GM12891 (cell line): ENCODE measurements at regions not wholly inside any gene's neighbourhood (a gene's known extent, or its start where the extent isn't known, plus 50 kb on each side); places are given as distances from the start of the nearest gene placed in this dataset.
A peak's percentile ranks its signal among the peaks of the same experiment; 100 is the strongest.

Source experiments
- DNase-seq: peaks from one replicate; pipeline ENCODE4 v3.0.0; 2011; ENCODE audit warnings: low spot score; ENCODE audit not compliant: insufficient read length
- FAIRE-seq: peaks from 2 replicates; lab custom pipeline; 2011; peaks lifted over from hg19 to GRCh38; lab: Jason Lieb, UNC
- PAX5 ChIP-seq: IDR thresholded peaks from 2 replicates; pipeline ENCODE4 v1.6.1; 2011; ENCODE audit warnings: low read length, moderate library complexity, mild to moderate bottlenecking; ENCODE audit not compliant: insufficient read depth, severe bottlenecking
- POLR2A ChIP-seq: IDR thresholded peaks from 2 replicates; pipeline ENCODE4 v1.6.1; 2011; ENCODE audit warnings: low read depth, low read length, control low read depth
- POLR2AphosphoS5 ChIP-seq: IDR thresholded peaks from 2 replicates; pipeline ENCODE4 v1.6.1; 2011; ENCODE audit warnings: low read depth, low read length, control low read depth
- POU2F2 ChIP-seq: IDR thresholded peaks from 2 replicates; pipeline ENCODE4 v1.6.1; 2011; ENCODE audit warnings: low read depth, mild to moderate bottlenecking, control low read depth, low read length, moderate library complexity
- SPI1 ChIP-seq: IDR thresholded peaks from 2 replicates; pipeline ENCODE4 v1.6.1; 2011; ENCODE audit warnings: low read depth, low read length, control low read depth
- TAF1 ChIP-seq: IDR thresholded peaks from 2 replicates; pipeline ENCODE4 v1.6.1; 2011; ENCODE audit warnings: low read depth, low read length, control low read depth

DNA sequence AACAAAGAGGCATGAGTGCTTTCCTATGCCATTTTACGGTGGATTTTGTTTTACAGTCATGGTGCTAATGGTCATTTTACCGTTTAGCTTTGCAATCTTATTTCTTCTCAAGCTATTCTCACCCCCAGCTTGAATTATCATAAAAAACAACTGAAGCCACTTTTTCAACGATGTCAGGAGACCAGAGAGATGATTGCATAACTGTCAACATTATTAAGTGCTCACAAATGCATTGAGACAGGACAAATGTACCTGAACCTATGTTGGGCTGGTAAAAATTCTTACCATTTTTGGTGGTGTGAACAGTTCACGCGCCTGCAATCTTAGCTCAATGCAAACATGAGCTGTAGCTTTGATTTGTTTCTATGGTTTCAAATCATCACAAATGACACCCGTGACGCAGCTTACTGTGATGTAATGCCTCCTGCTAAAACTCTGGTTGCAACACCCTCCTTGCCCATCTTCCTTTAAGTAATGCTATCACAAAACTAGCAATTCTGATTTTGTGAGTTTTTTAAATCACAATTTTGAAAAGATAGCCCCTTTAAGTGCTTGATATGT, 104.4 kb downstream of the UCHL5 start:
- TF ChIP-seq POLR2A (no peak), SPI1 (no peak), TAF1 (no peak), POLR2AphosphoS5 (no peak), PAX5 (no peak), POU2F2 (no peak)
- no peak for FAIRE-seq
- DNase-seq = no peak

DNA sequence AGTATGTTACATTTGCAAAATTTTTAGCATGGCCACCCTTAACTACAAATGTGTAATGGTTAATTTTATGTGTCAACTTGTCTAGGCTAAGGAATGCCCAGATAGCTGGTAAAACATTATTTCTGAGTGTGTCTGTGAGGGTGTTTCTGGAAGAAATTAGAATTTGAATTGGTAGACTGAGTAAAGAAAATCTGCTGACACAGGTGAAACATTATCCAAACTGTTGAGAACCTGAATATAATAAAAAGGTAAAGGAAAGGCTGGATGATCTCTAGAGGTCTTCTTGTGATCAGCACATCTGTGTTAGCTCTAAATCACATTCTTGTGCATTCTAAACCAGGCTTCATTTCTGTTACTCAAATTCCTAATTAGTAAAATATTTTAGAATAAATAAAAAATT, 100.8 kb downstream of the UCHL5 start:
- TF ChIP-seq POLR2A (no peak), PAX5 (no peak), POLR2AphosphoS5 (no peak), POU2F2 (no peak), SPI1 (no peak), TAF1 (no peak)
- FAIRE-seq = no peak
- no peak for DNase-seq

DNA sequence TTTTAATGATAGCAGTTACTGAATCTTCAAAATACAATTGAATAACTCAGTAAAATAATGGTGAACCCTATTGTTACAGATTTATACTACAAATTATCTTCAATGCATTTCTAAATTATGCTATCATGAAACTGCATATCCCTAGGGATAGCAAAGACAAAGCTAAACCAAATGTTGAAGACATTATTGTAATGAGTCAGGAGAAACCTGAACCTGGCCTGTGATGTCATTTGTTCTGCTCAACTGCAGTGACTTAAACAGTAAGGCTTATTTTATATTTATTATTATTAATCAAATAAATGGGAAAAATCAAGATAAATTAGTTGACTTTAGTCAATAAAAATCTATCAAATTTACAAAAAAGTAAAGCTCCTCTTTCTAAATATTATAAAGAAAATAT, 100.3 kb downstream of the UCHL5 start:
- DNase-seq (no peak), FAIRE-seq (no peak)
- TF ChIP-seq POLR2A (no peak), POLR2AphosphoS5 (no peak), PAX5 (no peak), TAF1 (no peak), SPI1 (no peak), POU2F2 (no peak)

DNA sequence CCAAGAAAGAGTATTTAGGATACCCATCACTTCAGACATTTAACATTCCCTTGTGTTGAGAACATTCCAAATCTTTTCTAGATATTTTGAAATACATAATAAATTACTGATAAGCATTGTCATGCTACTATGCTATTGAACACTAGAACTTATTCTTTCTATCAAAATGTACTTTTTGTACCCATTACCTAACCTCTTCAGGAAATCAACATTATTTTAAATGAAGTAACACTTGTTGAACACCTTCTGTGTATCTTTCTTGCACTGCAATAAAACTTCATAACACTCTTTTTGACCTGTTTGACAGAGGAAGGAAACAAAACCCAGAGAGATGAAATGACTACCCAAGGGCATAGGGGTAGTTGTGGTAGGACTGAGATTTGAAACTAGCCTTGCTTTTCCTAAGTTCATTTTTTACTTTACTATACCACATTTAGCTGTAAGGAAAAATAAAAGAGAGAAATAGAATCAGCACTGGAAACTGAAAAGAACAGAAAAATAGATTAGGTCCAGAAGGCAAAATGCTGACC, 99.4 kb downstream of the UCHL5 start:
- FAIRE-seq = peak; percentile 47
- DNase-seq = no peak
- no peak for TF ChIP-seq TAF1
